ENCODE measurements at regions not wholly inside any gene's neighbourhood (a gene's known extent, or its start where the extent isn't known, plus 50 kb on each side); places are given as distances from the start of the nearest gene placed in this dataset.

- Histone ChIP-seq H3K27me3 (ENCODE audit: control insufficient read depth in 2 of 2, insufficient read depth in 1 of 2, low read length in 1 of 2) (no peaks in the 10 kb centered on the region), H3K27ac (ENCODE audit: low read depth in 1 of 2, low read length in 1 of 2) (no peak overlapping the region), H3K4me1 (ENCODE audit: control insufficient read depth in 2 of 2, insufficient read depth in 2 of 2, low read length in 2 of 2) (no peaks in the 10 kb centered on the region), H3K36me3 (ENCODE audit: control insufficient read depth in 2 of 2, insufficient read depth in 2 of 2, low read length in 1 of 2) (no peaks in the 10 kb centered on the region), H3K4me3 (ENCODE audit: low read length in 2 of 2) (no peak overlapping the region), H3K9me3 (ENCODE audit: control insufficient read depth in 2 of 2, insufficient read depth in 1 of 2, low read length in 1 of 2) (no peaks in the 10 kb centered on the region)
- 86% methylated on average over 9 of the region's 9 CpGs for WGBS
- no peak for DNase-seq (ENCODE audit: low read depth in 6 of 9, low spot score in 9 of 9)
These were observed 411.2 kb upstream of the IRX4 start for GRCh38 chr5:2293906-2294305.

DNA sequence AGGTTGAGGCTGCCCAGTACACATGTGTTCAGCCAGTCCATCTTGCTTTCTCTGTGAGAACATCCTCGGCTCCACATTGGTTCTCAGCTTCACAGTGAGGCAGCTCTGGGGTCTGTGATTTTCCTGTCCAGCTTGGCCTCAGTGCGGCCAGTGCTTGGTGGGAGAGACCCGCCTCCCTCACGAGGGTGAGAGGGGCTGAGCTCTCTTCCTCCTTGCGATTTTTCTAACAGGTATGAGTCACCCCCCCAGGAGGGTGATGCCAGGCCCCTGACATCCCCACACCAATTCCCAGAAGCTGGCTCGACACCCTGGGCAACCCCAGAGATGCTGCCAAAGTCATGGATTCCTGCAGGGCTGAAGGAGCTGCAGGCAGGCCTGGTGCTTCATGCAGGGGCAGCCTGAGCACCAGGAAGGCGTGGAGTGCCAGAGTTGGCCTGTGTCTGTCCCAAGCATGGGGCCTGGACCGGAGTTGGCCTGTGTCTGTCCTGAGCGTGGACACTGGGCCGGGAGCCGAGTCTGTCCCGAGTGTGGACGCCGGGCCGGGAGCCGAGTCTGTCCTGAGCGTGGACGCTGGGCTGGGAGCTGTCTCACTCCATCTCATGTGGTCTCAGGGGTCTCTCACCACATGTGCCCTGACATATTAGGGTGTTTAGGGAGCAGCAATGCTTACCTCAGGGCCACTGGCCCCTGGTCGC lies 408.6 kb upstream of the IRX4 start:
- no peaks in the 10 kb centered on the region for H3K36me3 ChIP-seq (ENCODE audit: control insufficient read depth in 2 of 2, insufficient read depth in 2 of 2, low read length in 1 of 2)
- no peaks in the 10 kb centered on the region for H3K9me3 ChIP-seq (ENCODE audit: control insufficient read depth in 2 of 2, insufficient read depth in 1 of 2, low read length in 1 of 2)
- H3K4me1 ChIP-seq (ENCODE audit: control insufficient read depth in 2 of 2, insufficient read depth in 2 of 2, low read length in 2 of 2) = no peaks in the 10 kb centered on the region
- 97% methylated on average over 19 of the region's 19 CpGs for WGBS
- DNase-seq (ENCODE audit: low read depth in 6 of 9, low spot score in 9 of 9) = no peak
- H3K4me3 ChIP-seq (ENCODE audit: low read length in 2 of 2) = no peak overlapping the region
- H3K27me3 ChIP-seq (ENCODE audit: control insufficient read depth in 2 of 2, insufficient read depth in 1 of 2, low read length in 1 of 2) = no peaks in the 10 kb centered on the region
- H3K27ac ChIP-seq (ENCODE audit: low read depth in 1 of 2, low read length in 1 of 2) = no peak overlapping the region

DNA sequence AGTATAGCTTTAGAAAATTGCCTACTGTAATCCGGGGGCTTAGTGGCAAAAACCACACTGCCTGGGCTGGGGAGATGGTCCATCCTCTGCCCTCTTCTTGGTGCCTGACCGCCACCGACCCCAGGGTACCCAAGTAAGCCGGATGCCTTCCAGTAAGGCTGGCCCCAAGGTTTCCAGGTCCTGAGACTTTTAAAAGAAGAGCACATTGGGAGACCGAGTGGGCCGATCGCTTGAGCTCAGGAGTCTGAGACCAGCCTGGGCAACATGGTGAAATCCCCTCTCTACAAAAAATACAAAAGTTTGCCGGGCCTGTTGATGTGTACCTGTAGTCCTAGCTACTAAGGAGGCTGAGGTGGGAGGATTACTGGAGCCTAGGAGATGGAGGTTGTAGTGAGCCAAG lies 406.7 kb upstream of the IRX4 start:
- H3K4me3 ChIP-seq (ENCODE audit: low read length in 2 of 2) = no peak overlapping the region
- no peaks in the 10 kb centered on the region for H3K36me3 ChIP-seq (ENCODE audit: control insufficient read depth in 2 of 2, insufficient read depth in 2 of 2, low read length in 1 of 2)
- H3K27me3 ChIP-seq (ENCODE audit: control insufficient read depth in 2 of 2, insufficient read depth in 1 of 2, low read length in 1 of 2) = no peaks in the 10 kb centered on the region
- H3K4me1 ChIP-seq (ENCODE audit: control insufficient read depth in 2 of 2, insufficient read depth in 2 of 2, low read length in 2 of 2) = no peaks in the 10 kb centered on the region
- H3K27ac ChIP-seq (ENCODE audit: low read depth in 1 of 2, low read length in 1 of 2) = no peak overlapping the region
- DNase-seq (ENCODE audit: low read depth in 6 of 9, low spot score in 9 of 9) = no peak
- no peaks in the 10 kb centered on the region for H3K9me3 ChIP-seq (ENCODE audit: control insufficient read depth in 2 of 2, insufficient read depth in 1 of 2, low read length in 1 of 2)
- WGBS = 97% methylated on average over 8 of the region's 8 CpGs

- Histone ChIP-seq H3K4me3 (ENCODE audit: low read length in 2 of 2) (no peak overlapping the region), H3K9me3 (ENCODE audit: control insufficient read depth in 2 of 2, insufficient read depth in 1 of 2, low read length in 1 of 2) (no peaks in the 10 kb centered on the region), H3K27me3 (ENCODE audit: control insufficient read depth in 2 of 2, insufficient read depth in 1 of 2, low read length in 1 of 2) (no peaks in the 10 kb centered on the region), H3K36me3 (ENCODE audit: control insufficient read depth in 2 of 2, insufficient read depth in 2 of 2, low read length in 1 of 2) (no peaks in the 10 kb centered on the region), H3K27ac (ENCODE audit: low read depth in 1 of 2, low read length in 1 of 2) (no peak overlapping the region), H3K4me1 (ENCODE audit: control insufficient read depth in 2 of 2, insufficient read depth in 2 of 2, low read length in 2 of 2) (no peaks in the 10 kb centered on the region)
- WGBS = 92% methylated on average over 16 of the region's 16 CpGs
- no peak for DNase-seq (ENCODE audit: low read depth in 6 of 9, low spot score in 9 of 9)
These were observed 406.2 kb upstream of the IRX4 start for GRCh38 chr5:2288968-2289367.

DNA sequence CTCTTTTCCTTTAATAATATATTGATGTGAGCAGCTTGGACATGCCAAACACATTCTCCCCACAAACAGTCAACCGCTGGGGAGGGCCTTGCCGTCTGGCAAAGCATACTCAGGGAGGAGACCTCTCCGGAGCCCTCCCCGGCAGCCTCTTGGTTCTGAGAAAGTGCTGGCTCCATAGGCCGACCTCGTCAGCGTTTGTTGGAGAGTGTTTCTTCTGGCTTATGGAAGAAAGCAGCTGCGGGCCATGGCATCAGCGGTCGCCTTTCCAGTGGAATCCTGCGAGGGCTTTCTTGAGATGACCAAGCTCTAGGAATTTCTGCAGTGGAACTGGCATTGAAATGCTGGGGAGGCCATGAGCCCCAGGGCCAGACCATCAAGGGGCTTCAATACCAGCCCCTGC lies 405.7 kb upstream of the IRX4 start:
- Histone ChIP-seq H3K4me1 (ENCODE audit: control insufficient read depth in 2 of 2, insufficient read depth in 2 of 2, low read length in 2 of 2) (no peaks in the 10 kb centered on the region), H3K27ac (ENCODE audit: low read depth in 1 of 2, low read length in 1 of 2) (no peak overlapping the region), H3K36me3 (ENCODE audit: control insufficient read depth in 2 of 2, insufficient read depth in 2 of 2, low read length in 1 of 2) (no peaks in the 10 kb centered on the region), H3K27me3 (ENCODE audit: control insufficient read depth in 2 of 2, insufficient read depth in 1 of 2, low read length in 1 of 2) (no peaks in the 10 kb centered on the region), H3K4me3 (ENCODE audit: low read length in 2 of 2) (no peak overlapping the region), H3K9me3 (ENCODE audit: control insufficient read depth in 2 of 2, insufficient read depth in 1 of 2, low read length in 1 of 2) (no peaks in the 10 kb centered on the region)
- 98% methylated on average over 11 of the region's 11 CpGs for WGBS
- no peak for DNase-seq (ENCODE audit: low read depth in 6 of 9, low spot score in 9 of 9)

DNA sequence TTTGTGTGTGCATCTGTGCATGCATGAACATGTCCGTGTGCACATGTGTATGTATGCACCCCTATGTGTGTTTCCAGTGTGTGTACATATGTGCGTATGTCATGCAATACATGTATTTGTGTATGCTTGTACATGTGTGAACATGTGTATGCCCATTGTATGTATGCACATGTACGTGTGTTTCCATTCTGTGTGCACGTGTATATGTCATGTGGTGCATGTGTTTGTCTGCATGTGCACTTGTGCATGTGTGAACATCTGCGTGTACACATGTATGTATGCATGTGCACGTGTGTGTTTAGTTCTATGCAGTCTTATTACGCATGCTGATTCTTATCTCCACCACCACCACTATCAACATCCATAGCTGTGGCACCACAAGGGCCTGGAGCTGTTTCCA lies 403.5 kb upstream of the IRX4 start:
- Histone ChIP-seq H3K9me3 (ENCODE audit: control insufficient read depth in 2 of 2, insufficient read depth in 1 of 2, low read length in 1 of 2) (no peaks in the 10 kb centered on the region), H3K36me3 (ENCODE audit: control insufficient read depth in 2 of 2, insufficient read depth in 2 of 2, low read length in 1 of 2) (no peaks in the 10 kb centered on the region), H3K4me1 (ENCODE audit: control insufficient read depth in 2 of 2, insufficient read depth in 2 of 2, low read length in 2 of 2) (no peaks in the 10 kb centered on the region), H3K4me3 (ENCODE audit: low read length in 2 of 2) (no peak overlapping the region), H3K27ac (ENCODE audit: low read depth in 1 of 2, low read length in 1 of 2) (no peak overlapping the region), H3K27me3 (ENCODE audit: control insufficient read depth in 2 of 2, insufficient read depth in 1 of 2, low read length in 1 of 2) (no peaks in the 10 kb centered on the region)
- no peak for DNase-seq (ENCODE audit: low read depth in 6 of 9, low spot score in 9 of 9)
- WGBS = 89% methylated on average over 7 of the region's 7 CpGs

- no peak overlapping the region for H3K4me3 ChIP-seq (ENCODE audit: low read length in 2 of 2)
- no peaks in the 10 kb centered on the region for H3K27me3 ChIP-seq (ENCODE audit: control insufficient read depth in 2 of 2, insufficient read depth in 1 of 2, low read length in 1 of 2)
- H3K36me3 ChIP-seq (ENCODE audit: control insufficient read depth in 2 of 2, insufficient read depth in 2 of 2, low read length in 1 of 2) = no peaks in the 10 kb centered on the region
- no peak for DNase-seq (ENCODE audit: low read depth in 6 of 9, low spot score in 9 of 9)
- H3K4me1 ChIP-seq (ENCODE audit: control insufficient read depth in 2 of 2, insufficient read depth in 2 of 2, low read length in 2 of 2) = no peaks in the 10 kb centered on the region
- H3K9me3 ChIP-seq (ENCODE audit: control insufficient read depth in 2 of 2, insufficient read depth in 1 of 2, low read length in 1 of 2) = no peaks in the 10 kb centered on the region
- H3K27ac ChIP-seq (ENCODE audit: low read depth in 1 of 2, low read length in 1 of 2) = no peak overlapping the region
- 93% methylated on average over 8 of the region's 8 CpGs for WGBS
These were observed 402.0 kb upstream of the IRX4 start for GRCh38 chr5:2284678-2285077.

- H3K4me1 ChIP-seq (ENCODE audit: control insufficient read depth in 2 of 2, insufficient read depth in 2 of 2, low read length in 2 of 2) = no peaks in the 10 kb centered on the region
- no peak for DNase-seq (ENCODE audit: low read depth in 6 of 9, low spot score in 9 of 9)
- no peaks in the 10 kb centered on the region for H3K36me3 ChIP-seq (ENCODE audit: control insufficient read depth in 2 of 2, insufficient read depth in 2 of 2, low read length in 1 of 2)
- H3K27me3 ChIP-seq (ENCODE audit: control insufficient read depth in 2 of 2, insufficient read depth in 1 of 2, low read length in 1 of 2) = no peaks in the 10 kb centered on the region
- peaks cover 0 to 3% of the 10 kb centered on the region in 2 donors for H3K9me3 ChIP-seq (ENCODE audit: control insufficient read depth in 2 of 2, insufficient read depth in 1 of 2, low read length in 1 of 2)
- no peak overlapping the region for H3K4me3 ChIP-seq (ENCODE audit: low read length in 2 of 2)
- no peak overlapping the region for H3K27ac ChIP-seq (ENCODE audit: low read depth in 1 of 2, low read length in 1 of 2)
- WGBS = 93% methylated on average over 10 of the region's 10 CpGs
These were observed 400.8 kb upstream of the IRX4 start for GRCh38 chr5:2283481-2284045.

GRCh38 chr5:2282893-2283292 lies 400.2 kb upstream of the IRX4 start:
- Histone ChIP-seq H3K9me3 (ENCODE audit: control insufficient read depth in 2 of 2, insufficient read depth in 1 of 2, low read length in 1 of 2) (peaks cover 0 to 3% of the 10 kb centered on the region in 2 donors), H3K27ac (ENCODE audit: low read depth in 1 of 2, low read length in 1 of 2) (no peak overlapping the region), H3K27me3 (ENCODE audit: control insufficient read depth in 2 of 2, insufficient read depth in 1 of 2, low read length in 1 of 2) (no peaks in the 10 kb centered on the region), H3K4me1 (ENCODE audit: control insufficient read depth in 2 of 2, insufficient read depth in 2 of 2, low read length in 2 of 2) (no peaks in the 10 kb centered on the region), H3K4me3 (ENCODE audit: low read length in 2 of 2) (no peak overlapping the region), H3K36me3 (ENCODE audit: control insufficient read depth in 2 of 2, insufficient read depth in 2 of 2, low read length in 1 of 2) (no peaks in the 10 kb centered on the region)
- 90% methylated on average over 7 of the region's 7 CpGs for WGBS
- no peak for DNase-seq (ENCODE audit: low read depth in 6 of 9, low spot score in 9 of 9)

Measured in thymus (tissue), 11 donors.